Ishikawa (cell line): ENCODE measurements at regions not wholly inside any gene's neighbourhood (a gene's known extent, or its start where the extent isn't known, plus 50 kb on each side); places are given as distances from the start of the nearest gene placed in this dataset.

Experiments
- CEBPB ChIP-seq: IDR thresholded peaks from 2 replicates; pipeline ENCODE4 v1.6.1; 2012
- CREB1 ChIP-seq: IDR thresholded peaks from 2 replicates; pipeline ENCODE4 v1.6.1; 2012; ENCODE audit warnings: low read depth
- EGR1 ChIP-seq: IDR thresholded peaks from 2 replicates; pipeline ENCODE4 v1.6.1; 2012
- EP300 ChIP-seq: IDR thresholded peaks from 2 replicates; pipeline ENCODE4 v1.6.1; 2012; ENCODE audit warnings: borderline replicate concordance
- FOXM1 ChIP-seq: IDR thresholded peaks from 2 replicates; pipeline ENCODE4 v1.6.1; 2012; ENCODE audit warnings: low read depth, borderline replicate concordance
- NFIC ChIP-seq: IDR thresholded peaks from 2 replicates; pipeline ENCODE4 v1.6.1; 2012
- RAD21 ChIP-seq: IDR thresholded peaks from 2 replicates; pipeline ENCODE4 v1.6.1; 2012; ENCODE audit warnings: low read depth
- REST ChIP-seq: IDR thresholded peaks from 2 replicates; pipeline ENCODE4 v1.6.1; 2012; ENCODE audit warnings: low read depth, mild to moderate bottlenecking
- TAF1 ChIP-seq: IDR thresholded peaks from 2 replicates; pipeline ENCODE4 v1.6.1; 2012; ENCODE audit warnings: low read depth, mild to moderate bottlenecking
- TCF12 ChIP-seq: IDR thresholded peaks from 2 replicates; pipeline ENCODE4 v1.6.1; 2012; ENCODE audit warnings: low read depth
- TEAD4 ChIP-seq: IDR thresholded peaks from 2 replicates; pipeline ENCODE4 v1.6.1; 2012
- USF1 ChIP-seq: IDR thresholded peaks from 2 replicates; pipeline ENCODE4 v1.6.1; 2012
- YY1 ChIP-seq: IDR thresholded peaks from 2 replicates; pipeline ENCODE4 v1.6.1; 2012; ENCODE audit warnings: low read depth
- ZBTB7A ChIP-seq: IDR thresholded peaks from 2 replicates; pipeline ENCODE4 v1.6.1; 2012; ENCODE audit warnings: low read depth
- TF ChIP-seq, protein P1 (sequence below): IDR thresholded peaks from 2 replicates; pipeline ENCODE4 v1.6.1; 2012

GRCh38 chr3:55244247-55244646 is 242.9 kb downstream of the WNT5A start:
- no peak for TF ChIP-seq REST
- TF ChIP-seq YY1 = no peak
- TF ChIP-seq RAD21 = no peak
- no peak for TF ChIP-seq TEAD4
- TF ChIP-seq EP300 = no peak
- TF ChIP-seq, protein P1, sequence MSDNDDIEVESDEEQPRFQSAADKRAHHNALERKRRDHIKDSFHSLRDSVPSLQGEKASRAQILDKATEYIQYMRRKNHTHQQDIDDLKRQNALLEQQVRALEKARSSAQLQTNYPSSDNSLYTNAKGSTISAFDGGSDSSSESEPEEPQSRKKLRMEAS = no peak
- TF ChIP-seq CREB1 = no peak
- no peak for TF ChIP-seq TCF12
- TF ChIP-seq TAF1 = no peak
- no peak for TF ChIP-seq FOXM1
- TF ChIP-seq EGR1 = no peak

DNA sequence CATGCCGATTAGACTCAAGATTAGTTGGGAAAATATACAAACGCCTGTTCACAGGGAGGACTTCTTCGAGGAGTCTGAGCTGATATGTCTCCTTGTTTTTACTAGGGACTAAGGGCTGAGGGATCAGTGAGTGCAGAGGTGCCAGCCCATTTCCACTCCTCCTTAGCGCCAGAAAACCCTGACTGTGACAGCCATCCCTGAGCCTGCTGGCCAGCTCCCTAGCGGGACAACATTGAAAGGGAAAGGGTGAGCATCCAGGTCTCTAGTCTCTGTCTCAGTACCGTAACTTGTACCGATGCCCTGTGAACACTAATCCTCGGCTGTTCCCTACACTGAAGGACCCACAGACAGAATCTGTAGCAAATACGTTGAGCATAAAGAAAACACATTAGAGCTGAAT is 243.4 kb downstream of the WNT5A start:
- TF ChIP-seq EGR1 (no peak), ZBTB7A (no peak), TAF1 (no peak), EP300 (no peak), REST (no peak), TEAD4 (no peak)

DNA sequence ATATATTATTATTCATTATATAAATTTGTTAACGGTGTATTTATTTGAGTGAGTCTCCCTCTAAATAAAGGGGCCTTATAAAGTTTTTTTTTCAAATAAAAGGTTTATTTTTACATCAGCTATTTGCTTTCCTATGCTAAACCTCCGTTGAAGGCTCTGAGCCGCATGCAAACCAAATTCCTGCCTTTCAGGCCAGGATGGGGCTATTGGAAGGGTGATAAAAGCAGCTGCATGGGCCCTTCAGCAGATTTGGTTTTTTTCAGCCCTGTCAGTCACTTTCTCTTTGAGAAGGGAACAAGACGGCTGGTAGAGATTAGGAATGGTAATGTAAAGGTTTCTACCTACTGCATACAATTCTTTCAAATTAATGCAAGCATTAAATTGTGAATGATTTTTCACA is 244.2 kb downstream of the WNT5A start:
- TF ChIP-seq, protein P1 = no peak
- no peak for TF ChIP-seq CEBPB

- no peak for TF ChIP-seq YY1
- no peak for TF ChIP-seq NFIC
- no peak for TF ChIP-seq USF1
- no peak for TF ChIP-seq CREB1
- no peak for TF ChIP-seq ZBTB7A
- no peak for TF ChIP-seq EP300
- no peak for TF ChIP-seq CEBPB
- TF ChIP-seq TAF1 = no peak
- no peak for TF ChIP-seq TEAD4
- no peak for TF ChIP-seq FOXM1
- TF ChIP-seq, protein P1 = no peak
- no peak for TF ChIP-seq TCF12
- TF ChIP-seq REST = no peak
- no peak for TF ChIP-seq EGR1
- TF ChIP-seq RAD21 = no peak
Observed at GRCh38 chr3:55241098-55241497, 246.0 kb downstream of the WNT5A start.

GRCh38 chr3:55235416-55235815 is 251.7 kb downstream of the WNT5A start:
- TF ChIP-seq REST (no peak), CREB1 (no peak), ZBTB7A (no peak), FOXM1 (no peak), EP300 (no peak), EGR1 (no peak), RAD21 (no peak), TEAD4 (no peak), TAF1 (no peak), CEBPB (no peak), USF1 (no peak), NFIC (no peak), YY1 (no peak), TCF12 (no peak)
- TF ChIP-seq, protein P1 = no peak
